Stimulated activated CD8-positive, alpha-beta memory T cell treated with anti-CD3 and anti-CD28 coated beads, Interleukin-2, amount 100 ng/mL, for 1 hour (primary cell): ENCODE measurements at regions not wholly inside any gene's neighbourhood (a gene's known extent, or its start where the extent isn't known, plus 50 kb on each side); places are given as distances from the start of the nearest gene placed in this dataset.

Experiments used
- DNase-seq, 2 donors: peaks; one replicate each; pipeline ENCODE4 v3.0.0-alpha.2; 2020; ENCODE audit warnings: low read depth in 2 of 2

DNA sequence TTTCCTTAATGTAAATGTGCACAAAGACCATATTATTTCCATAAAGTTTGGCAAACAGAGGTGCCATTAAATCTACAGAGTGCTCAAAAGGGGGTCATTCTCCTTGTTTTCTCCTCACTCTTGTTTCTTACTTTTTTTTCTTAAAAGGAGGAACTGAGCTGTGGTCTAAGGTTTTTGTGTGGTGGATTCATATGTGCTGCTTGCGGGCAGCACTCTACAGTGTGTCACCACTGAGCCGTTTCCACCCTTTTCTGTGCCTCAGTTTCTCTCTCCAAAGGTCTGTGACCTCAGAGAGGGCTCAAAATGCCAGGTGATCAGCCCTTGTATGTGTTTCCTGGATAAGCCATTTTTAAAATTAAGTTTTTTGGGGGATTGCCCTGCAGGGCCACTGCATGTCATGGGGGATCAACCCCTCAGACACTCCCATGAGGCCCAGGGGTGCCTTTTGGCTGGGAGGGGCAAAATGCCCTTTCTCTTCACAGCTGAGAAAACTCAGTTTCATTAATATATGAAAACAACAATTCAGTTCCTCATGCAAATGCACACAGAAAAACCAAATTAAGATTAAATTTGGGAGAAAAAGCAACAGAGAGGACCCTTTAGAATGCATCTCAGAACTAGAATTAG, 56.9 kb upstream of the VOPP1 start:
- no peak for DNase-seq

DNA sequence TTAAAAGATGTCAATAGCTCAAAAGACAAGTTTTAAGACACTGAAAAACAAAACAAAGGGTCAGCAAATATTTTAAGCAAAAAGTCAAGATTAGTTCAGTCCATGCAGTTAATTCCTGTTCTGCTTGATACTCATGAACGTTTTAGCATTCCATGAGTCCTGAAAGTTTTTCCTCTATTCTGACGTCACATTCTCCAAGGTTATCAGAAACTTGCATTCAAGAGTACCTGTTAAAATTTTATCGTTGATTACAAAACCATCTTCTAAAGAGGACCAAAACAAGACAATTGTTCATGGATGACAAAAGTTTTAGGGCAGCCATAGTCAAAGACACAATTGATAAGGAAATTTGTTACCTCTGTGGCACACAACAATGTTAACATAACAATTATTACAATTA, 52.5 kb upstream of the VOPP1 start:
- DNase-seq = no peak

DNA sequence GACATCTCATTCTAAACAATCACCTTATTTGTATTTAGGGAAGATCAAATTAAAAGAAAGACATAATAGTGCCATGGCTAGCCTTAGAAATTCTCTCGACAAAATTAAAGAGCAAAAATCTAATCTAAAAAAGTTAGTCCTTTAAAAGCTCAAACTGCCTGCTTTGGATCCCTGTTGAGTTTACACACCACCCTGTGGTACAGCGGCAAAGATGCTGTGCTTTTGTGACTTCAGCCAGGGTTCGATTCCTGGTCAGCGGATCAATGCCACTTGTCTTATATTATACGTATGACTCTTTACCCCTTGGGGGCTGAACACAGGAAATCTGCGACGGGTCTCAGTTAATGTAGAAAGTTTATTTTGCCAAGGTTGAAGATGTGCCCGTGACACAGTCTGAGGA, 51.3 kb upstream of the VOPP1 start:
- DNase-seq = no peak

DNA sequence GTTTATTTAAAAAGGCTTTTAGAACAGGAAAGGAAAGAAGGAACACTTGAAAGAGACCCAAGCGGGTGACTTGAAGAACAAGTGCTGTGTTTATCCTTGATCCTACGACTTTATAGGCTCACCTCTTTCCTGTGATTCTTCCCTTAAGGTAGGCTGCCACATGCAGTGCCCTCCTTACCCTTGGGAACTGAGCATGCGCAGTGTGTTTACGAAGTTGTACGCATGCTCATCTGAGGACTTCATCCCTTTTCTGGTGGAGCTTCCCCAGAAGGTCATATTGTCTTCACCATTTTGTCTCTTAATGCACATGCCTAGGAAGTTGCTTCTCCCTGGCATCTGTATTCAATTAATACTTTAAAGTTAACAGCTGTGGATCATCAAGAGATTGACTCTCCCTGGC, 49.9 kb upstream of the VOPP1 start:
- DNase-seq = no peak
